ENCODE measurements at regions not wholly inside any gene's neighbourhood (a gene's known extent, or its start where the extent isn't known, plus 50 kb on each side); places are given as distances from the start of the nearest gene placed in this dataset.

DNA sequence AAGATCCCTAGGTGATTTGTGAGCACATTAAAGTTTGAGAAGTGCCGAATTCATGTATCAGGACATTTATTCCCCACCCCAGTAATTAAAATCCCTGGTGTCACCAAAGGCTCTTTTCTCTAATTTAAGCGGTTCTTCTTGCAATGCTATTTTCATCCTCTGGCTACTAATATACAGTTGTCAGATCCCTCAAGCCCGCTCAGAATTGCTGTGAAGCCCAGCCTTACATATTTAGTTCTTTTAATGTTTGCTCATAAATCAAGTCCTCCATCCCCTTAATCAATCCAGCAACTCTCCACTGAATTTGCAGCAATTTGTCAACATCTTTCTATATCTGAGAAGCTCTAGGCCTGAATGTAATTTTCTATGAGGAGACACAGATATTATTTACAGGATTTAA is 437.9 kb downstream of the PIK3C3 start:
- no peaks in the 10 kb centered on the region for H3K36me3 ChIP-seq (ENCODE audit: control insufficient read depth in 2 of 2, extremely low read depth in 1 of 2, insufficient read depth in 2 of 2, low read length in 2 of 2)
- H2AFZ ChIP-seq (ENCODE audit: low read depth, low read length), result no peak overlapping the region
- FAIRE-seq (no peak), DNase-seq (ENCODE audit: low read depth, low spot score) (no peak)
- ChIA-PET POLR2A (no interaction called here), CTCF (no interaction called here)
- H3K4me1 ChIP-seq (ENCODE audit: control insufficient read depth, extremely low read depth, insufficient read depth, low read length), result no peaks in the 10 kb centered on the region
- no peaks in the 10 kb centered on the region for H3K27me3 ChIP-seq (ENCODE audit: control insufficient read depth in 2 of 2, insufficient read depth in 2 of 2, low read length in 2 of 2)
- intact Hi-C loops (cut with micrococcal nuclease) (no loop called here), dilution Hi-C loops (cut with MboI; ENCODE audit: extremely low pct_ligation_motif_present, low sequenced_read_pairs) (no loop called here)
- BruUV-seq (replicated peaks), result no TSS peak
- H3K9me1 ChIP-seq (replicated peaks; ENCODE audit: control insufficient read depth, extremely low read depth, insufficient read depth, low read length), result no peaks in the 10 kb centered on the region
- no peak overlapping the region for H3K27ac ChIP-seq (ENCODE audit: insufficient read depth, low read depth, low read length)
- H4K20me1 ChIP-seq (replicated peaks; ENCODE audit: control insufficient read depth, extremely low read depth, insufficient read depth, low read length), result no peaks in the 10 kb centered on the region
- H3K9me3 ChIP-seq (replicated peaks; ENCODE audit: control insufficient read depth, insufficient read depth, low read length), result no peaks in the 10 kb centered on the region
- H3K4me3 ChIP-seq (replicated peaks in 1 of 3; ENCODE audit: insufficient read depth in 1 of 3, low read depth in 1 of 3, low read length in 3 of 3), result no peak overlapping the region
- H3K9ac ChIP-seq (replicated peaks; ENCODE audit: extremely low read depth, insufficient read depth, low read length), result no peak overlapping the region
- no peak overlapping the region for H3K4me2 ChIP-seq (ENCODE audit: insufficient read depth, low read length)
- H3K79me2 ChIP-seq (ENCODE audit: control insufficient read depth, insufficient read depth, low read length), result no peaks in the 10 kb centered on the region
- TF ChIP-seq FOS (IDR thresholded peaks at IDR 0.05; ENCODE audit: borderline replicate concordance, insufficient read depth, low read length) (no peak), GATA2 (IDR thresholded peaks at IDR 0.05; ENCODE audit: insufficient read depth, insufficient read length, low read depth, low read length) (no peak), EZH2 (IDR thresholded peaks at IDR 0.05; ENCODE audit: borderline replicate concordance, low read depth, low read length, severe bottlenecking) (no peak), POLR2A (IDR thresholded peaks at IDR 0.05; ENCODE audit: low read depth, low read length) (no peak), MYC (IDR thresholded peaks at IDR 0.05; ENCODE audit: low read depth, low read length) (no peak), JUN (IDR thresholded peaks at IDR 0.05; ENCODE audit: borderline replicate concordance, insufficient read depth, insufficient read length, low read depth) (no peak)
- TF ChIP-seq, protein P1, sequence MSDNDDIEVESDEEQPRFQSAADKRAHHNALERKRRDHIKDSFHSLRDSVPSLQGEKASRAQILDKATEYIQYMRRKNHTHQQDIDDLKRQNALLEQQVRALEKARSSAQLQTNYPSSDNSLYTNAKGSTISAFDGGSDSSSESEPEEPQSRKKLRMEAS (IDR thresholded peaks at IDR 0.05; ENCODE audit: insufficient read depth, insufficient read length), result no peak
- TF ChIP-seq, protein P2, sequence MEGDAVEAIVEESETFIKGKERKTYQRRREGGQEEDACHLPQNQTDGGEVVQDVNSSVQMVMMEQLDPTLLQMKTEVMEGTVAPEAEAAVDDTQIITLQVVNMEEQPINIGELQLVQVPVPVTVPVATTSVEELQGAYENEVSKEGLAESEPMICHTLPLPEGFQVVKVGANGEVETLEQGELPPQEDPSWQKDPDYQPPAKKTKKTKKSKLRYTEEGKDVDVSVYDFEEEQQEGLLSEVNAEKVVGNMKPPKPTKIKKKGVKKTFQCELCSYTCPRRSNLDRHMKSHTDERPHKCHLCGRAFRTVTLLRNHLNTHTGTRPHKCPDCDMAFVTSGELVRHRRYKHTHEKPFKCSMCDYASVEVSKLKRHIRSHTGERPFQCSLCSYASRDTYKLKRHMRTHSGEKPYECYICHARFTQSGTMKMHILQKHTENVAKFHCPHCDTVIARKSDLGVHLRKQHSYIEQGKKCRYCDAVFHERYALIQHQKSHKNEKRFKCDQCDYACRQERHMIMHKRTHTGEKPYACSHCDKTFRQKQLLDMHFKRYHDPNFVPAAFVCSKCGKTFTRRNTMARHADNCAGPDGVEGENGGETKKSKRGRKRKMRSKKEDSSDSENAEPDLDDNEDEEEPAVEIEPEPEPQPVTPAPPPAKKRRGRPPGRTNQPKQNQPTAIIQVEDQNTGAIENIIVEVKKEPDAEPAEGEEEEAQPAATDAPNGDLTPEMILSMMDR (IDR thresholded peaks at IDR 0.05; ENCODE audit: extremely low read depth in 1 of 2, insufficient read depth in 1 of 2, low read depth in 1 of 2, low read length in 2 of 2), result no peak

Data from endothelial cell of umbilical vein (primary cell).